Neural progenitor cell (in vitro differentiated cells): ENCODE measurements at regions not wholly inside any gene's neighbourhood (a gene's known extent, or its start where the extent isn't known, plus 50 kb on each side); places are given as distances from the start of the nearest gene placed in this dataset.

ENCODE experiments used
- EZH2 ChIP-seq: fragments of 200-600 bp; sonication (generic); IDR thresholded peaks from 2 replicates; pipeline ENCODE4 v1.6.1; 2017; ENCODE audit warnings: antibody characterized with exemption, mild to moderate bottlenecking, moderate library complexity
- EZH2phosphoT487 ChIP-seq: fragments of 200-600 bp; sonication (generic); IDR thresholded peaks from 2 replicates; pipeline ENCODE4 v1.6.1; 2017; ENCODE audit warnings: antibody characterized with exemption
- TF ChIP-seq, protein P1 (sequence below): fragments of 200-600 bp; sonication (generic); IDR thresholded peaks from 2 replicates; pipeline ENCODE4 v1.5.1; 2017; ENCODE audit warnings: antibody characterized with exemption, mild to moderate bottlenecking

- TF ChIP-seq, protein P1, sequence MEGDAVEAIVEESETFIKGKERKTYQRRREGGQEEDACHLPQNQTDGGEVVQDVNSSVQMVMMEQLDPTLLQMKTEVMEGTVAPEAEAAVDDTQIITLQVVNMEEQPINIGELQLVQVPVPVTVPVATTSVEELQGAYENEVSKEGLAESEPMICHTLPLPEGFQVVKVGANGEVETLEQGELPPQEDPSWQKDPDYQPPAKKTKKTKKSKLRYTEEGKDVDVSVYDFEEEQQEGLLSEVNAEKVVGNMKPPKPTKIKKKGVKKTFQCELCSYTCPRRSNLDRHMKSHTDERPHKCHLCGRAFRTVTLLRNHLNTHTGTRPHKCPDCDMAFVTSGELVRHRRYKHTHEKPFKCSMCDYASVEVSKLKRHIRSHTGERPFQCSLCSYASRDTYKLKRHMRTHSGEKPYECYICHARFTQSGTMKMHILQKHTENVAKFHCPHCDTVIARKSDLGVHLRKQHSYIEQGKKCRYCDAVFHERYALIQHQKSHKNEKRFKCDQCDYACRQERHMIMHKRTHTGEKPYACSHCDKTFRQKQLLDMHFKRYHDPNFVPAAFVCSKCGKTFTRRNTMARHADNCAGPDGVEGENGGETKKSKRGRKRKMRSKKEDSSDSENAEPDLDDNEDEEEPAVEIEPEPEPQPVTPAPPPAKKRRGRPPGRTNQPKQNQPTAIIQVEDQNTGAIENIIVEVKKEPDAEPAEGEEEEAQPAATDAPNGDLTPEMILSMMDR: no peak
- TF ChIP-seq EZH2 (no peak), EZH2phosphoT487 (no peak)
These were observed 88.4 kb upstream of the TBC1D5 start for GRCh38 chr3:17830788-17831187.
